Body of pancreas (tissue), 4 donors: ENCODE measurements at regions not wholly inside any gene's neighbourhood (a gene's known extent, or its start where the extent isn't known, plus 50 kb on each side); places are given as distances from the start of the nearest gene placed in this dataset. TPM values are rescaled to one million over a fixed set of nuclear protein-coding genes. Genes with fewer than 3 reads are reported as not detected.
"Not testable (repeated sequence)": the region's sequence is repeated elsewhere in the genome, so short reads cannot be mapped to it uniquely, and the experiment has no call there.

ENCODE experiments used
- ATAC-seq: fragments of 150-250 bp; one replicate; pipeline ENCODE4 v1.9.1; 2016
- DNase-seq, 4 donors: peaks; one replicate each; pipeline ENCODE4 v3.0.0-alpha.2; 2019
- H3K27ac ChIP-seq, 4 donors: fragments of 200-600 bp; sonication (generic); 1 replicate in 3 of 4; 2 replicates in 1 of 4; pipeline versions ENCODE4 v1.5.1 to v1.6.1; 2016 to 2019; ENCODE audit warnings: mild to moderate bottlenecking in 1 of 4, mixed read lengths in 1 of 4, moderate library complexity in 1 of 4
- H3K27me3 ChIP-seq, 2 donors: fragments of 200-600 bp; sonication (generic); one replicate each; pipeline ENCODE4 v1.6.0; 2016; ENCODE audit warnings: mild to moderate bottlenecking in 1 of 2
- H3K36me3 ChIP-seq, 2 donors: fragments of 200-600 bp; sonication (generic); replicated peaks in 1 of 2; 2 replicates each; pipeline ENCODE4 v1.5.1; 2016; ENCODE audit warnings: low read depth in 2 of 2; ENCODE audit not compliant: insufficient read depth in 1 of 2
- H3K4me1 ChIP-seq: fragments of 200-600 bp; sonication (generic); one replicate; pipeline ENCODE4 v1.6.0; 2016
- H3K4me3 ChIP-seq, 2 donors: fragments of 200-600 bp; sonication (generic); 1 replicate in 1 of 2; 2 replicates in 1 of 2; pipeline ENCODE4 v1.5.1; 2016 to 2019
- H3K9me3 ChIP-seq, 3 donors: fragments of 200-600 bp; sonication (generic); 1 replicate in 2 of 3; 2 replicates in 1 of 3; pipeline ENCODE4 v1.5.1; 2016
- CTCF ChIP-seq, 7 experiments: fragments of 450-650 bp in 4 of 7; fragments of 200-600 bp in 3 of 7; sonication (generic) in 3 of 7; IDR thresholded peaks; one replicate each; pipeline ENCODE4 v1.5.1; 2016 to 2019; ENCODE audit warnings: antibody characterized with exemption in 7 of 7
- POLR2A ChIP-seq, 3 donors: fragments of 450-650 bp; IDR thresholded peaks; one replicate each; pipeline ENCODE4 v1.6.1; 2016; ENCODE audit warnings: antibody characterized with exemption in 3 of 3, mild to moderate bottlenecking in 2 of 3
- WGBS, 2 donors: methylation state at CpG; one replicate each; pipeline ENCODE4 v1.1.5; 2017; 5-methylcytosine and 5-hydroxymethylcytosine counted together
- intact Hi-C: fragments of 100-400 bp; cut with DNase I; formaldehyde crosslinking; loops from one replicate; pipeline ENCODE4 v1.15.1; 2023
- small RNA-seq: library from RNA; depleted of rRNA; stranded (forward); fragments of <200 nt; gene quantifications from one replicate; pipeline ENCODE3, GENCODE V24; 2016

DNA sequence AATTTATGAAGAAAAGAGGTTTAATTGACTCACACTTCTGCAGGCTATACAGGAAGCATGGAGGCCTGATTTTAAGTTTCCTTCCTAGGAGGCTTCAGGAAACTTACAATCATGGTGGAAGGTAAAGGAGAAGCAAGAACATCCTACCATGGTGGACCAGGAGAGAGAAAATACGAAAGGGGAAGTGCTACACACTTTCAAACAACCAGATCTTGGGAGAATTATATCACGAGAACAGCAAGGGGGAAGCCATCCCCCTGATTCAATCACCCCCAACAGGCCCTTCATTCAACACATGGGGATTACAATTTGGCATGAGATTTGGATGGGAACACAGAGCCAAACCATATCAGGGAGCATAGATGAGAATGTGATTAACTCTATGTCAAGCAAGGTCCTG lies 121.0 kb downstream of the MTHFS start:
- ATAC-seq (no peak), DNase-seq (no peak)
- Histone ChIP-seq H3K4me1 (no peaks in the 10 kb centered on the region), H3K4me3 (no peak overlapping the region), H3K9me3 (no peaks in the 10 kb centered on the region), H3K27ac (no peak overlapping the region), H3K36me3 (no peaks in the 10 kb centered on the region), H3K27me3 (no peaks in the 10 kb centered on the region)
- 74 to 82% methylated on average over 2 of the region's 2 CpGs for WGBS, 2 donors
- no peak for TF ChIP-seq POLR2A (IDR thresholded peaks at IDR 0.05)
- TF ChIP-seq CTCF (IDR thresholded peaks at IDR 0.05) = no peak
- intact Hi-C loops = no loop called here

DNA sequence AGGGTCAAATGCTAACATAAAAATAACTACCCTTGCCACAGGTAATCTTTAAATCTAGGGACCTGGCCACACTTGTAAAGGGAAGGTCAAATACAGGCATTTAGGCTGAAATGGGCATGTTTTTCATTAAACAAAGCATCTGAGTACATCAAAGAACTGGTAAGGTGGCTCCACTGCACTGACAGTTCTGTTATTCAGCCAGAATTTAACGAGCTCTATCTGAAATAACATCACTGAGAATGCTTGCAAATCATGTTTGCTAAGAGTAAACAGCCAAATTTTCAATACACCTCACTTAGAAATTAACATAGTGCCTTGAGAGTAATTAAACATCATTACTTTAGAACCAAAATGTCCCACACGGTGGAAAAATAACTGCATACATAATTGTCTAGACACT lies 118.9 kb downstream of the MTHFS start:
- H3K4me1 ChIP-seq = no peaks in the 10 kb centered on the region
- ATAC-seq (no peak), DNase-seq (no peak)
- H3K4me3 ChIP-seq = no peak overlapping the region
- H3K27me3 ChIP-seq = no peaks in the 10 kb centered on the region
- TF ChIP-seq CTCF (IDR thresholded peaks at IDR 0.05) (no peak), POLR2A (IDR thresholded peaks at IDR 0.05) (no peak)
- H3K9me3 ChIP-seq = no peaks in the 10 kb centered on the region
- WGBS, 2 donors = 53 to 62% methylated on average over 2 of the region's 2 CpGs
- no peaks in the 10 kb centered on the region for H3K36me3 ChIP-seq
- no peak overlapping the region for H3K27ac ChIP-seq
- intact Hi-C loops = no loop called here

DNA sequence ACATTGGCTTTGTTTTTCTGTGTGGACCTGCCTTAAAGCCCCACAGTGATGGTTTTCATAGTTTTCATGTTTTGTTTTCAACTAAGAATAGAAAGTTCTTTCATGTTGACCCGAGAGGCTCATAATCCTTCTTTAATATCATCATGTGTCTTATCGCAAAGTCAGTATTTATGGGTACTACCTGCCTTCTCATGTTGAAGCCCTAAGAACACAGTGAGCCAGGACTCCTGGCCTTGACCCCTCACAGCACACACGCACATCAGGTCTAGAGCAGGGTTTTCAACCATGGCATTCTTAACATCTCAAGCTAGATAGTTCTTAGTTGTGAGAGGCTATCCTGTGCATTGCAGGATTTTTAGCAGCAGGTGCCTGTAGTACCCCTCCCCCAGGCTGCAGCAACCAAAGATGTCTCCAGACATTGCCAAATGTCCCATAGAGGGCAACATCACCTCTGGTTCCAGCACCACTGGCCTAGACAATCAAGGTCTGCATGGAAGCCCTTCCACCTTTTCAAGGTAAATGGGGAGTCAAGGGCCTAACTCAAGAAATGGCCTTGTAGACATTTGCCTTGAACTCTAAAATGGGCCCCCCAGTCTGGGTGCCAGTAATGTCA lies 118.3 kb downstream of the MTHFS start:
- Histone ChIP-seq H3K4me1 (no peaks in the 10 kb centered on the region), H3K4me3 (no peak overlapping the region), H3K27ac (no peak overlapping the region), H3K27me3 (no peaks in the 10 kb centered on the region), H3K9me3 (no peaks in the 10 kb centered on the region), H3K36me3 (no peaks in the 10 kb centered on the region)
- TF ChIP-seq POLR2A (IDR thresholded peaks at IDR 0.05) = no peak
- no peak for TF ChIP-seq CTCF (IDR thresholded peaks at IDR 0.05)
- ATAC-seq (no peak), DNase-seq (no peak)
- 91 to 99% methylated on average over 3 of the region's 3 CpGs for WGBS, 2 donors
- intact Hi-C loops = no loop called here

DNA sequence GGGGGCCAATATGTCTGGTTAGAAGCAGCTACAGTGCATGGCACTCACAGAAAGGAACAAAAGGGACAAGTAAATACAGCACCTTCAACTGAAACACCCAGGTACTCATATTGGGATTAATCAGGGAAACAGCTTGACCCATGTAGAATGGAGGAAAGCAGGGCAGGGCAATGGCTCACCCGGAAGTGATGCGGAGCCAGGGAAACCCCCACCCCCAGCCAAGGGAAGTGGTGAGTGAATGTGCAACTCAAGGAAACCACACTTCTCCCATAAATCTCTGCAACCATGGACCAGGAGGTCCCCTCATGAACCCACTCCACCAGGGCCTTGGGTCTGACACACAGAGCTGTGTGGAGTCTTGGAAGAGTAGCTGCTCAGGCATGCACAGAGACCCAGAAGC lies 117.1 kb downstream of the MTHFS start:
- ATAC-seq (no peak), DNase-seq (no peak)
- WGBS, 2 donors = 80 to 81% methylated on average over 2 of the region's 2 CpGs
- intact Hi-C loops = no loop called here
- Histone ChIP-seq H3K4me3 (no peak overlapping the region), H3K27ac (no peak overlapping the region), H3K9me3 (no peaks in the 10 kb centered on the region), H3K4me1 (no peaks in the 10 kb centered on the region), H3K27me3 (no peaks in the 10 kb centered on the region), H3K36me3 (no peaks in the 10 kb centered on the region)
- TF ChIP-seq CTCF (IDR thresholded peaks at IDR 0.05) (no peak), POLR2A (IDR thresholded peaks at IDR 0.05) (no peak)

DNA sequence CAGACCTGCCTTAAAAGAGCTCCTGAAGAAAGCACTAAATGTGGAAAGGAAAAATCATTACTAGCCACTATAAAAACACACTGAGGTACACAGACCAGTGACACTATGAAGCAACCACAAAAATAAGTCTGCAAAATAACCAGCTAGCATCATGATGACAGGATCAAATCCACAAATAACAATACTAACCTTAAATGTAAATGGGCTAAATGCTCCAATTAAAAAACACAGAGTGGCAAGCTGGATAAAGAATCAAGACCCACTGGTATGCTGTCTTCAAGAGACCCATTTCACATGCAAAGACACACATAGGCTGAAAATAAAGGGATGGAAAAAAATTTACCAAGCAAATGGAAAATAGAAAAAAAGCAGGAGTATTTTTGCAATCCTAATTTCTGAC lies 114.5 kb downstream of the MTHFS start:
- ATAC-seq, intact Hi-C loops, H3K9me3 ChIP-seq: not testable (repeated sequence)

More for the DNA sequence above, 114.5 kb downstream of the MTHFS start:
- not testable (repeated sequence) for H3K36me3 ChIP-seq, H3K4me1 ChIP-seq, DNase-seq, H3K4me3 ChIP-seq, H3K27me3 ChIP-seq, H3K27ac ChIP-seq

Small RNA genes in the stretch of these regions (small RNA-seq; reads per million reads assigned to genes)
- not detected for gene AC026826.2
- gene AC026826.3 = not detected
